ENCODE measurements at regions not wholly inside any gene's neighbourhood (a gene's known extent, or its start where the extent isn't known, plus 50 kb on each side); places are given as distances from the start of the nearest gene placed in this dataset.
"Not testable (repeated sequence)": the region's sequence is repeated elsewhere in the genome, so short reads cannot be mapped to it uniquely, and the experiment has no call there.

DNA sequence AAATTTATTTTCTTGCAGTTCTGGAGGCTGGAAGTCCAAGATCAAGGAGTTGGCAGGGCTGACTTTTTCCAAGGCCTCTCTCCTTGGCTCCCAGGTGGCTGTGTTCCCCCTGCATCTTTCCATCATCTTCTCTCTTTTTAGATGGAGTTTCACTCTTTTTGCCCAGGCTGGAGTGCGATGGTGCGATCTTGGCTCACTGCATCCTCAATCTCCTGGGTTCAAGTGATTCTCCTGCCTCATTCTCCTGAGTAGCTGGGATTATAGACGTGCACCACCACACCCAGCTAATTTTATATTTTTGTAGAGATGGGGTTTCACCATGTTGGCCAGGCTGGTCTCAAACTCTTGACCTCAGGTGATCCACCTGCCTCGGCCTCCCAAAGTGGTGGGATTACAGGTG, 411.1 kb downstream of the RPS24 start:
- DNase-seq (ENCODE audit: extremely low read depth, low read depth, low spot score): not testable (repeated sequence)

DNA sequence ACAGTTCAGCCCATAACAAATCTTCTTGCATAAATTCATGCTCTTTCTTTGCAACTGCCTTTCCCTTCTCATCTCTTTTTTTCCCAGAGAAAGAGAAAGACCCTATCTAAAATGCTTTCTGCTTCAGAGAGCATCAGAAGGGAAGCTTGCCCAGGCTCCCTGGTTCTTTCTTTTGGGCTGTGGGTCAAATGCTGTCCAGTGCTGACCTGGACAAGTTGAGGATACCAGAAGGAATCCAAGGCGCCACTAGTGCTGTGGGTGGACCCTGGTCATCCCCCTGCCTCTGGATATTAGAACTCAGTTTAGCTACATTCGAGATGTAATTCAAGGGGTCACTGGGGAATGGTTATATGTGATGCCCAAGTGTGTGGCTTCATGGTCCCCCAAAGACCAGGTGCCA, 411.6 kb downstream of the RPS24 start:
- no peak for DNase-seq (ENCODE audit: extremely low read depth, low read depth, low spot score)

DNA sequence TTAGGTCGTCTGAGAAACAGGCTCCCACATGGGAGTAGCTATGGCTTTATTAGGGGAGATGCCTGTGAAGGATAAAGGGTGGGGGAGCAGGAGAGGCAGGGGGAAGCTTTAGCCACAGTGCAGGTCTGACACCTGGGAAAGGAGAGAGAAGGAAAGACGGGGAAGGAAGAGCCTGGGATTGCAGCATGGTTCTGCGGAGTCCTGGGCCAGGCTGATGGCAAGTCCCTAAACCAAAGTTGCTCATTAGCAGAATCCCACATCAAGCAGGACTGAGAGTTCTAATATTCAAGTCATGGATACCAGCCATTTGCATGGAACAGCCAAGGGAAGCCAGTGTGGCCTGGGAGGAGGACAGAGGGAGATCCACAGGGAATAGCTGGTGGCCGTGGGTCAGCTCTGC, 414.8 kb downstream of the RPS24 start:
- DNase-seq (ENCODE audit: extremely low read depth, low read depth, low spot score): no peak

DNA sequence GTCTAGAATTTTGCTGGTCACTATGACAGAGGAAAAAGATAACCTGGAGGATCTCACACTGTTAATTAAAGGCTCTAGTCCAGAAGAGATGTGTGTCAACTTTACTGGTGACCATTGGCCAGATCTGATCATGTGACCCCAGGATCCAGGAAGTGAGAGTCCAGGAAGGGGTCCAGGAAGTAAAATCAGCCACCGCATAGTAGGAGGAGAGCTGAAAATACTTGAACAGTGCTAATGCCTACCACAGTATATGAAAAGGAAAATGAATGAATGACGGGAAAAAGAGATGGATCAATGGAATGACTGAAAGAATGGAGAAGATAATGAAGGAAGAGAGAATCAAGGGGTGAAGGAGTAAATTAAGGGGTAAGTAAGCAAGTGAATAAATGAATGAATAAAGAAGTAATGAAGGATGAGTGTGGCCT, 415.3 kb downstream of the RPS24 start:
- DNase-seq (ENCODE audit: extremely low read depth, low read depth, low spot score): no peak

DNA sequence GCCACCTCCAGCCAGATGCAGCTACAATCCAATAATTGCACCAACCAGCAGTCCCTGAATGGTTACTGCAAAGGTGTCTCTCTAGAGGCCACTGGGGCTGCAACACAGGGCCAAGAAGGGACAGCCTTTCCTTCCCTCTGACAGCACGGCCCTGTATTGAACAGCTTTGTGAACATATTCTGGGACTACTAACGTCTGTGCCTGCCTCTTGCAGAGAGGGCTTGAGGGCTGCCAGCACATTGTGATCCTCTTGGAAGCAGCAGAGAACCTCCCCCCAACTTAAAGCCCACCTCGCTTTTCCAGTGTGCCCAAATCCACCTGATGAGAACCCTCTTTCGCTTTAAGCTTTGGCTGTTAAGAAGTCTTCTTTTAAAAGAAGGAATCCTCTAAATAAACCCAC, 415.9 kb downstream of the RPS24 start:
- DNase-seq (ENCODE audit: extremely low read depth, low read depth, low spot score): no peak

- DNase-seq (ENCODE audit: extremely low read depth, low read depth, low spot score): no peak
These were observed 416.6 kb downstream of the RPS24 start for GRCh38 chr10:78450239-78450638.

DNA sequence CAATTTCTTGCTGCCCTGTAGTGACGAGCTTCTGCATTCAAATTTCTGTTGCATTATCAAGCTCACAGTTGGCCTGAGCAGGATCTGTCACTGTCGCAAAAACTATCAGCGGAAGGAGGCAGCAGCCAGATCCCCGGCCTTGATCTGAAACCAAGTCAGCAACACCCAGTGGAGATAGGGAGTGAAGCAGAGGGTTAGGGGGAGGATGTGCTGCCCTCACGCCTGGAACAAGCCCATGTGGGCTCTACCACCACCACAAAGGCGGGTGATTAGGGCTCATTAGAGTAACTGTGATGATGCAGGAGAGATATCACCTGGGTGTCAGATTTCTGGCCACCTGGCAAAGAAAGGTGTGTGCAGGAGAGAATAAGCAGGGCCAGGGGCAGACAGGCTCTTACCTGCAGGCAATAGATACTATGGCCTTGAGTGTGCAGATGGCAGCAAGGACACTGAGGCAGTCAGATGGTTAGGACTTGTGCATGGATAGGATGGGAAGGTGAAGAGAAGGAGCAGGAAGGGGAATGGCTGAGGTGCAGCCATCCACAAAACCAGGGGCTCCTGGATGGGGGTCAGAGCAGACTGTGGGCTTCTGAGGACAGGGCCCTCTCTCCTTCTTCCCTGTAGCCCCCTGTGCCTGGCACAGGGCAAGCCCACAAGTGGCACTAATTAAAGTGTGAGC, 417.3 kb downstream of the RPS24 start:
- no peak for DNase-seq (ENCODE audit: extremely low read depth, low read depth, low spot score)

DNA sequence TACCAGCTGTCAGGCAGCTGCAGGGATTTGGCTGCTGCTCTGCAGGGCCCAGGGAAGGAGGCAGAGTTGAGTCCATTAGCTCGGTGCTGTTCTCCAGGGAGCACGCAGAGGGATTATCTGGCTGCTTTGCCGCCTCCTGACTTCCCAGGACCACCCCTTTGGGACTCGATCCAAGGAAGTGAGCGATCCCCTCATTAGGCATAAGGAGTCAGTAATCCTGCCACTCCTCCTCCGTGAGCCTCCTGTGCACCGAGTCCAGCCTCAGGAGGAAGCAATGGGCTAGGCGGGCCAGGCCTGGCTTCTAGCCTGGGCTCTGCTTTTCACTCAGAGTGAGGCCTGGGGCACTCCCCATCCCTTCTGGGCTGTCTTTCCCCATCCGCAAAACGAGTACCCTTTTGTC, 417.9 kb downstream of the RPS24 start:
- no peak for DNase-seq (ENCODE audit: extremely low read depth, low read depth, low spot score)

DNA sequence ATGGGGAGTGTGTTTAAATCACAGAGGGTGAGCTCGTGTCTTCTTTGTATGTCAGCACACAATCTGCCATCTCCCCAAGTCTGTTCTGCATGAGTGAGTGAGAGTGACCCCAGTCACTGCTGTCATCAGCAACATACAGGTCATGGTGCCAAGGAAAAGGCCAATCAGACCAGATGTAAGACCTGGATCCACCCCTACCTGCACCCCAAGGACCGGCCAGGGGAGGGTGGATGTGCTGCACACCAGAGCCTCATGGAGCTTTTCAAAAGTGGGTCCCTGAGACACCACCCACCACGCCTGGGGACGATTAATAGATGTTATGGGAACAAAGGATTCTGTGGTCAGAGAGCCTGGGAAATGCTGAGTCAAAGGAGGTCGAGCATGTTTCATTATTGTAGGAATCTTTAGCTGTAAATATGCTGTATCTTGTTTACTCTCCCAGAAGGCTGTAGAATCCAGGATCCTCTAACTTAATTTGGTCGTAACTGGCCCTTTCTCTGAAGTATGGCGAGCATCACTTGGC, 420.5 kb downstream of the RPS24 start:
- DNase-seq (ENCODE audit: extremely low read depth, low read depth, low spot score): no peak

GRCh38 chr10:78455236-78455635, 421.6 kb downstream of the RPS24 start:
- DNase-seq (ENCODE audit: extremely low read depth, low read depth, low spot score): no peak

GRCh38 chr10:78455811-78456210, 422.1 kb downstream of the RPS24 start:
- DNase-seq (ENCODE audit: extremely low read depth, low read depth, low spot score): no peak

- DNase-seq (ENCODE audit: extremely low read depth, low read depth, low spot score): no peak
These were observed 423.2 kb downstream of the RPS24 start for GRCh38 chr10:78456649-78457400.

GRCh38 chr10:78457804-78458482, 424.3 kb downstream of the RPS24 start:
- DNase-seq (ENCODE audit: extremely low read depth, low read depth, low spot score): peak; percentile 33

GRCh38 chr10:78458983-78459638, 425.4 kb downstream of the RPS24 start:
- peak; percentile 64 for DNase-seq (ENCODE audit: extremely low read depth, low read depth, low spot score)

- no peak for DNase-seq (ENCODE audit: extremely low read depth, low read depth, low spot score)
These were observed 426.0 kb downstream of the RPS24 start for GRCh38 chr10:78459639-78460037.

- no peak for DNase-seq (ENCODE audit: extremely low read depth, low read depth, low spot score)
These were observed 426.5 kb downstream of the RPS24 start for GRCh38 chr10:78460204-78460603.

DNA sequence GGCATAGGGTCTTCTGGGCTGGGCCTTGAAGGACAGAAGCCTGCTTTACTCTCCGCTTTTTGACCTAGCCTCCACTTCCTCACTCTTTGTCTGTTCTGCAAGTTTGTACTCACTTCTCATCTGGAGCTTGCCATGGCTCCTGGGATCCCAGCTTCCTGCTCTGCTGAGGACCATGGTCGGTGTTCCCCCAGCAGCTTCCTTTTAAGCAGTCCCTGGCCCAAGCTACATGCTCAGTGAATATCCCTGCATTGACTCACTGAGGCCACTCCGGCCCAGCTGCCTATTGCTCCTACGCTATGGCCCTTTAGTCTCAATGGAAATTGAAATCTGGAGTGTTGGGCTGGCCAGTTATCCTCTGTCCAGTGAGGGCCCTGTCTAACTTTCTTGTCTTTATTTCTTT, 427.7 kb downstream of the RPS24 start:
- no peak for DNase-seq (ENCODE audit: extremely low read depth, low read depth, low spot score)

DNA sequence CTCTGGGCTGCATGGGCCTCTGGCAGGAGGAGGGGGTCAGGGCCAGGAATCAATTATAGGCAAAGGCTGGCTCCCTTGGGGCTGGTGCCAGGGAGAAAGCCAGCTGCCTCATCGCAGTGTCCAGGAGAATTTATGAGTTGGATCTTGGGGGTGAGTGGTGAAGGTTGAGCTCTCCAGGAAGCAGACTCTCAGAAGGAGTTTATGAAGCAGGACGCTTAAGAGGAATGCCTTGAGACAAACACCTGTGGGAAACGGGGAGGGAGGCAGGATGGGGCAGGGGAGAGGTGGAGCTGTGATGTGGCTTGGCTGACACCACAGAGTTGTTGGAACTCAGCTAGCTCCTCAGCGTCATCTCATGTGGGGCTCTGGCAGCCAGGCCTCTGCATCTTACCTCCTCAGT, 428.5 kb downstream of the RPS24 start:
- DNase-seq (ENCODE audit: extremely low read depth, low read depth, low spot score): no peak

DNA sequence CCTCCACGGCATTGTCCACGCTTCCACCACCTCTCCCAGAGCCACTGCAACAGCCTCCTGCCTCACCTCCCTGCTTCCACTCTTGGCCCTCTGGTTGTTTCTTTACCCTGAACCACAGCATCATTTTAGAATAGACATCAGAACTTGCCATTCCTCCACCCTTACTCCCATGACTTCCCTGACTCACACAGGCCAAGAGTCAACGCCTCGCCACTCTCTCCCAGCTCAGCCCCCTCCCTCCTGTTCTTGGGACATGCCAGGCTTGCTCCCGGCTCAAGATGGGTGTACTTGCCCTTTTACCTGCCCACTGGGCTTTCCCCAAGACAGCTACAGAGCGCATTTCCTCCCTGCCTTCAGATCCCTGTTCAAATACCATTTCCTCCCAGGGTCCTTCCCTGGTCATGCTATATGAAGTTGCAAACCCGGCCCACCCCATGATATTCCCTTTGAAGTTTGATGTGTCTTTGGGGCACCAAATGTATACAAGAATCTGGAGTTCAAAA, 429.1 kb downstream of the RPS24 start:
- no peak for DNase-seq (ENCODE audit: extremely low read depth, low read depth, low spot score)

DNA sequence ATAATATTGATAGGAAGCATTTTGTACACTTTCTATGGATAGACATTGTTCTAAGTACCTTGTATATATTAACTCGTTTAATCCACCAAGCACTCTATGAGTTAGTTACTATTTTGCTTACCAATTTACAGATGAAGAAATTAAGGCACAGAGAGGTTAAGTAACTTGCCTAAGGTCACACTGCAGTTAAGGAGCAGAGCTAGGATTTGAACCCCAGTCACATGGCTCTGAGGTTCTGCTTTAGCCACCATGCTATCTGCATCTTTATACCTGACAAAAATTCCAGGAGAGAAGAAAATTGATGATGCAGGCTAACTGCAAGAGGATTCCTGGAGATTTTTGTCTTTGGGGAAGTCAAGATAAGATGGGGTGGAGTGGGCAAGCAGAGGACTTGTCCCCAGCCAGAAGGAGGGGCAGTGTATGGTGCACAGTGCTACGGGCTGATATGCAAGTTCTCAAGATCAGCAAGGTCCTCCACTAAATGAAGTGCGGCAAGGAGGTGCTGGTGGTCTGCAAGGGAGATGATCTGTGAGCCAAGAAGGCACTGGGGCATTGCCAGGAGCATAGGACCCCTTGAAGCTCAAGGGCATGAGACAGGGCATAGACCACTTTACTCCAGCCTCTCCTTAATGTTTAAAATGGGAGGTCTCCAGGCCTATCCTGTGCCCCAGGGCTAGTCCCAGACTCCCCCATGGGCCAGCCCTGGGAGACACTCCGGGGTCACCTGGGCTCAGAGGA, 430.6 kb downstream of the RPS24 start:
- no peak for DNase-seq (ENCODE audit: extremely low read depth, low read depth, low spot score)
